ENCODE measurements at regions not wholly inside any gene's neighbourhood (a gene's known extent, or its start where the extent isn't known, plus 50 kb on each side); places are given as distances from the start of the nearest gene placed in this dataset.
"Not testable (repeated sequence)": the region's sequence is repeated elsewhere in the genome, so short reads cannot be mapped to it uniquely, and the experiment has no call there.

- DNase-seq = no peak
Measured at GRCh38 chr13:79966493-79966895, 374.4 kb downstream of the SPRY2 start.

GRCh38 chr13:79966059-79966458 lies 374.9 kb downstream of the SPRY2 start:
- no peak for DNase-seq

- DNase-seq = no peak
Measured at GRCh38 chr13:79946556-79946955, 394.4 kb downstream of the SPRY2 start.

- no peak for DNase-seq
Measured at GRCh38 chr13:79943346-79944023, 397.4 kb downstream of the SPRY2 start.

- DNase-seq = no peak
Measured at GRCh38 chr13:79941752-79942151, 399.2 kb downstream of the SPRY2 start.

GRCh38 chr13:79939689-79940088 lies 401.2 kb downstream of the SPRY2 start:
- DNase-seq = no peak

GRCh38 chr13:79937771-79938216 lies 403.1 kb downstream of the SPRY2 start:
- no peak for DNase-seq

- no peak for DNase-seq
Measured at GRCh38 chr13:79937311-79937710, 403.6 kb downstream of the SPRY2 start.

GRCh38 chr13:79936368-79937136 lies 404.4 kb downstream of the SPRY2 start:
- no peak for DNase-seq

- no peak for DNase-seq
Measured at GRCh38 chr13:79935121-79935520, 405.8 kb downstream of the SPRY2 start.

GRCh38 chr13:79933389-79933788 lies 407.5 kb downstream of the SPRY2 start:
- DNase-seq = no peak

GRCh38 chr13:79932556-79932955 lies 408.4 kb downstream of the SPRY2 start:
- no peak for DNase-seq

GRCh38 chr13:79923973-79924556 lies 416.9 kb downstream of the SPRY2 start:
- not testable (repeated sequence) for DNase-seq

- no peak for DNase-seq
Measured at GRCh38 chr13:79919091-79919490, 421.8 kb downstream of the SPRY2 start.

GRCh38 chr13:79918620-79919019 lies 422.3 kb downstream of the SPRY2 start:
- DNase-seq = no peak

- DNase-seq = no peak
Measured at GRCh38 chr13:79917628-79918027, 423.3 kb downstream of the SPRY2 start.

GRCh38 chr13:79915114-79915811 lies 425.7 kb downstream of the SPRY2 start:
- no peak for DNase-seq

- DNase-seq = no peak
Measured at GRCh38 chr13:79913141-79913827, 427.6 kb downstream of the SPRY2 start.

GRCh38 chr13:79912403-79912802 lies 428.5 kb downstream of the SPRY2 start:
- DNase-seq = no peak

- no peak for DNase-seq
Measured at GRCh38 chr13:79910875-79911540, 429.9 kb downstream of the SPRY2 start.

GRCh38 chr13:79909644-79910043 lies 428.7 kb downstream of the NDFIP2 start:
- no peak for DNase-seq

GRCh38 chr13:79908381-79908780 lies 427.4 kb downstream of the NDFIP2 start:
- no peak for DNase-seq

All from activated CD4-positive, alpha-beta T cell treated with anti-CD3 and anti-CD28 coated beads, Interleukin-2, Interleukin-6, amounts not matched to agents 100 ng/mL and 50 ng/mL, durations not matched to agents 16 hours and 8 hours (primary cell).